ENCODE measurements at regions not wholly inside any gene's neighbourhood (a gene's known extent, or its start where the extent isn't known, plus 50 kb on each side); places are given as distances from the start of the nearest gene placed in this dataset.
A peak's percentile ranks its signal among the peaks of the same experiment; 100 is the strongest.

DNA sequence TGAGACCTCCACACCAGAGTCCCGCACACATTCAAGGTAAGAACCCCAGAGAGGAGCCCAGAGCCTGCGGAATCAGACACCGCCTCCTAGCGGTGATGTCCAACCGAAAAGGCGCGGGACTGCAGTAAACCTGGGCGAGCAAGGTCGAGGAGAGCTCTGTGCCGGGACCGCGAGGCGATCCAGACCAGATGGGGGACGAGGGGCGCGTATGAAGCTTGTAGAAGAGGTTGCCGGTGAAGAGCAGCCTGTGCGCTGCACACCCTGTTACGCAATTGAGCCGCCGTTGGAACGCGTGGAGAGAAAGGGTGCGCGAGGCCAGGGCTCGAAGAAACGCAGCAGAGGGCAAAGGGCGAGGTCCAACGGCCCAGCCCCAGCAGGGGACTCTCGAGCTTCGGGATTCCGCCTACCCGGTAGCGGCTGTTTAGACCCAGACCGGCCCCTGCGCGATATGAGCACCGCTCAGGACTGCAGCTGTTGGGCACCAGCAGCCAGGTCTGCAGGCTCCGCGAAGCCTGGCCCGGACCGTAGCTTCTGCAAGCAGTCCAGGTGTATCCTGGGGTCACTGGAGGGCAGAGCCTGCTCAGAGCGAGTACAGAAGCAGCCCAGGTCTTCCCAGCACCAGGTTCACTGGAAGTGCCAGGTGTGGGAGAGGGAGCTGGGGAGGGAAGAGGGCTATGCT is 65.9 kb upstream of the ZNF599 start:
- TF ChIP-seq, protein P1, sequence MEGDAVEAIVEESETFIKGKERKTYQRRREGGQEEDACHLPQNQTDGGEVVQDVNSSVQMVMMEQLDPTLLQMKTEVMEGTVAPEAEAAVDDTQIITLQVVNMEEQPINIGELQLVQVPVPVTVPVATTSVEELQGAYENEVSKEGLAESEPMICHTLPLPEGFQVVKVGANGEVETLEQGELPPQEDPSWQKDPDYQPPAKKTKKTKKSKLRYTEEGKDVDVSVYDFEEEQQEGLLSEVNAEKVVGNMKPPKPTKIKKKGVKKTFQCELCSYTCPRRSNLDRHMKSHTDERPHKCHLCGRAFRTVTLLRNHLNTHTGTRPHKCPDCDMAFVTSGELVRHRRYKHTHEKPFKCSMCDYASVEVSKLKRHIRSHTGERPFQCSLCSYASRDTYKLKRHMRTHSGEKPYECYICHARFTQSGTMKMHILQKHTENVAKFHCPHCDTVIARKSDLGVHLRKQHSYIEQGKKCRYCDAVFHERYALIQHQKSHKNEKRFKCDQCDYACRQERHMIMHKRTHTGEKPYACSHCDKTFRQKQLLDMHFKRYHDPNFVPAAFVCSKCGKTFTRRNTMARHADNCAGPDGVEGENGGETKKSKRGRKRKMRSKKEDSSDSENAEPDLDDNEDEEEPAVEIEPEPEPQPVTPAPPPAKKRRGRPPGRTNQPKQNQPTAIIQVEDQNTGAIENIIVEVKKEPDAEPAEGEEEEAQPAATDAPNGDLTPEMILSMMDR (IDR thresholded peaks at IDR 0.05): no peak
- Histone ChIP-seq H3K9me3 (no peaks in the 10 kb centered on the region), H3K27me3 (no peaks in the 10 kb centered on the region), H3K27ac (no peak overlapping the region), H3K36me3 (no peaks in the 10 kb centered on the region), H3K4me1 (no peaks in the 10 kb centered on the region), H3K4me3 (peak overlapping the region in 1 of 2 donors; percentile 21)
- DNase-seq (ENCODE audit: low spot score in 2 of 2): no peak
- intact Hi-C loops (cut with DNase I): no loop called here

DNA sequence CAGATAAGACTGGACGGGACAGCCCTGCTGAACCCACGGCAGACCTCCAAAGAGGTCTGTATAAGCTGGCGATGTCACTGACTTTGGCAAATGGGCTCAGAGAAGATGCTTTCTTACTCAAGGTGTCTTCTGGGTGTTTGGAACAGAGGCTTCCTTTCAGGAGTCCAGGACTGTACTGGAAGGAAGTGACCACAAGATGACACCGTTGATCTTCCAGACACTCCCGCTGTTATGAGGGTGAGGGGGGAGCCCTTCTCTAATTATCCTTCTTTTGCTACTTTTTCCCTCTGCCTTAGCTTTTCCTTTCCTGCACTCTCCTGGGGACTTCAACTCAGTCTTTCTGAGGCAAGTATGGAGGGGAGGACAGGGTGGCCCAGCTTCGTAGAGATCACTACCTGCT is 65.2 kb upstream of the ZNF599 start:
- no peak for DNase-seq (ENCODE audit: low spot score in 2 of 2)
- H3K36me3 ChIP-seq: no peaks in the 10 kb centered on the region
- TF ChIP-seq, protein P1 (IDR thresholded peaks at IDR 0.05): no peak
- H3K27ac ChIP-seq: no peak overlapping the region
- H3K4me1 ChIP-seq: no peaks in the 10 kb centered on the region
- no peaks in the 10 kb centered on the region for H3K9me3 ChIP-seq
- no peaks in the 10 kb centered on the region for H3K27me3 ChIP-seq
- peak overlapping the region in 1 of 2 donors; percentile 21 for H3K4me3 ChIP-seq
- intact Hi-C loops (cut with DNase I): no loop called here

DNA sequence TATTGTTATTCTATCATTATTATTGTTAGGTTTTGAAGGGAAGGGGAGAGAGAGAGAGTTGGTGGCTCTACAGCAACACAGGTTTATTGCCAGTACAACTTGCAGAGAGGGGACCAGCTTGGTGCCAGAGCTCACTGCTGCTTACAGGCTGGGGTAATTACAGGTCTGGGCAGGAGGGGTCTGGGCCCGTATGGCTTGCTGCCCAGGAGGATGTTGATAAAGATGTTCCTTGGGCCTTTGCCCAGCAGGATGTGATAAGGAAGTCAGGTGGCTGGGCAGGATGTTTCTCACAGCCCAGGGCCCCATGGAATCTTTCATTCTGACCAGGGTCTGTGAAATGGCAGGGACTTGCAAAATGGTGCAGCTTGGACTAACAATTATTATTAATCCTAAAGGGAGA is 64.2 kb upstream of the ZNF599 start:
- H3K4me1 ChIP-seq: no peaks in the 10 kb centered on the region
- H3K27ac ChIP-seq: no peak overlapping the region
- no peak overlapping the region for H3K4me3 ChIP-seq
- no peaks in the 10 kb centered on the region for H3K27me3 ChIP-seq
- H3K36me3 ChIP-seq: no peaks in the 10 kb centered on the region
- TF ChIP-seq, protein P1 (IDR thresholded peaks at IDR 0.05): no peak
- no peak for DNase-seq (ENCODE audit: low spot score in 2 of 2)
- H3K9me3 ChIP-seq: no peaks in the 10 kb centered on the region
- intact Hi-C loops (cut with DNase I): no loop called here

DNA sequence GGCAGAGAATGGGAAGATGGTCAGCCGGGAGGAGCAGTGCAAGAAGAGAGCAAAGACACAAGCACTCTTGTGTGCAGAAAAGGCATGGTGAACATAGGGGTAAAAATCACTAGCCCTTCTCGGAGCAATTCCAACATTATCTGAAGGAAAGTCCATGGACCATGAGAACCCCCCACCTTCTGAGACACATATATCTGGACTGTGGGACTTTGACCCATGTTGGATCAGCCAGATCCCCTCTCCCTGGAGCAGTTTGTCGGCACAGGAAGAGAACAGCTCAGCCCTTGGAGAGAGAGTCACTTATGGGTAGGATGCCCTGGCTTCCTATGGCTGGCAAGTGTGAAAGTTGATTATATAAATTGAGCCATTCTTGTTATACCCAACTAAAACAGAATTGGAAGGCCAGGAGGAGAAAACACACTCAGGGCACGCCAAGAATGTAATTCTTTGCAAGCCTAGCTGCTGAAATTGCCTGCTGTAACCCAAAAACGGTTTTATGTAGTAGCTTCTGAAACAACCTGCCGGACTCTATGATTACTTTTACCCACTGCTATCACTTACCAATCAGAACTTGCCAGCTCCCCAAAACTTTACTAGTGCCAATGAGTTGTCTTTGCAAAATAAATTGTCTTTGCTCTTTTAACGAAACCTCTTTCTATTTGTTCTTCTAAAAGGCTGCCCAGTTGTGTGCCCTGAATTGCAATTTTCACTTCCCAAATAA is 62.8 kb upstream of the ZNF599 start:
- no peaks in the 10 kb centered on the region for H3K4me1 ChIP-seq
- H3K4me3 ChIP-seq: no peak overlapping the region
- no peak for DNase-seq (ENCODE audit: low spot score in 2 of 2)
- H3K9me3 ChIP-seq: no peaks in the 10 kb centered on the region
- intact Hi-C loops (cut with DNase I): no loop called here
- TF ChIP-seq, protein P1 (IDR thresholded peaks at IDR 0.05): no peak
- no peaks in the 10 kb centered on the region for H3K36me3 ChIP-seq
- H3K27me3 ChIP-seq: no peaks in the 10 kb centered on the region
- no peak overlapping the region for H3K27ac ChIP-seq

DNA sequence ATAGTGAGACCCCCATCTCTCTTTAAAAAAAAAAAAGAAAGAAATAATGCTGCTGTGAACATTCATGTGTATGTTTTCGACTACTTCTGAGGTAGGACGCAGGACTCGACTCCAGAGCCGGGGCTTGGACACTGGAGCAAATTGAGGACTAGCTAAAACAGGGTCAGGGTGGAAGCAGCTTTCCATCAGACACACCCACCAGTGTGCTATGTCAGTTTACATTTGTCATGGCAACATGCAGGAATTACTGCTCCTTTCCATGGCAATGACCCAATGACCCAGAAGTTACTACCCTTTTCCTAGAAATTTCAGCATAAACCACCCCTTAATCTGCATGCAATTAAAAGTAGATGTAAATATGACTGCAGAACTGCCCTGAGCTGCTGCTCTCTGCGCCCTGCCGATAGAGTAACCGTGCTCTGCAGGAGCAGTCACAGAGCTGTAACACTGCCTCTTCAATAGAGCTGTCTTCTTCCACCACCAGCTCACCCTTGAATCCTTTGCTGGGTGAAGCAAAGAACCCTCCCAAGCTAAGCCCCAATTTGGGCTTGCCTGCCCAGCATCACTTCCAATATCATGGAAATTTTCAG is 61.6 kb upstream of the ZNF599 start:
- Histone ChIP-seq H3K27me3 (no peaks in the 10 kb centered on the region), H3K4me3 (no peak overlapping the region), H3K9me3 (no peaks in the 10 kb centered on the region), H3K4me1 (no peaks in the 10 kb centered on the region), H3K36me3 (no peaks in the 10 kb centered on the region), H3K27ac (no peak overlapping the region)
- intact Hi-C loops (cut with DNase I): no loop called here
- no peak for DNase-seq (ENCODE audit: low spot score in 2 of 2)
- TF ChIP-seq, protein P1 (IDR thresholded peaks at IDR 0.05): no peak

All from ascending aorta (tissue), 2 donors.